ENCODE measurements at regions not wholly inside any gene's neighbourhood (a gene's known extent, or its start where the extent isn't known, plus 50 kb on each side); places are given as distances from the start of the nearest gene placed in this dataset.

- Mint-ChIP-seq H3K4me1 (no peaks in the 10 kb centered on the region), H3K9me3 (no peaks in the 10 kb centered on the region), H3K4me3 (no peak overlapping the region), H3K27ac (no peak overlapping the region), H3K36me3 (ENCODE audit: low read depth) (no peaks in the 10 kb centered on the region), H3K27me3 (peaks cover 4% of the 10 kb centered on the region)
- no peak for DNase-seq
- ChIA-PET POLR2A (no interaction called here), CTCF (no interaction called here)
- TF ChIP-seq CTCF (IDR thresholded peaks at IDR 0.05), result no peak
- no peak for ATAC-seq (ENCODE audit: low read depth)
- intact Hi-C loops (cut with micrococcal nuclease), result no loop called here
These were observed 106.7 kb downstream of the TM2D1 start for GRCh38 chr1:61618193-61618592.

- intact Hi-C loops (cut with micrococcal nuclease), result no loop called here
- Mint-ChIP-seq H3K4me3 (no peak overlapping the region), H3K36me3 (ENCODE audit: low read depth) (no peaks in the 10 kb centered on the region), H3K9me3 (no peaks in the 10 kb centered on the region), H3K4me1 (no peaks in the 10 kb centered on the region), H3K27me3 (peaks cover 4% of the 10 kb centered on the region), H3K27ac (no peak overlapping the region)
- no peak for TF ChIP-seq CTCF (IDR thresholded peaks at IDR 0.05)
- POLR2A ChIA-PET, result no interaction called here
- CTCF ChIA-PET, result no interaction called here
- ATAC-seq (ENCODE audit: low read depth), result no peak
- DNase-seq, result no peak
These were observed 108.1 kb downstream of the TM2D1 start for GRCh38 chr1:61616830-61617229.

GRCh38 chr1:61612602-61613001 is 112.3 kb downstream of the TM2D1 start:
- no peak for DNase-seq
- intact Hi-C loops (cut with micrococcal nuclease), result no loop called here
- TF ChIP-seq CTCF (IDR thresholded peaks at IDR 0.05), result no peak
- no peaks in the 10 kb centered on the region for H3K4me1 Mint-ChIP-seq
- POLR2A ChIA-PET, result no interaction called here
- H3K36me3 Mint-ChIP-seq (ENCODE audit: low read depth), result no peaks in the 10 kb centered on the region
- H3K27me3 Mint-ChIP-seq, result no peaks in the 10 kb centered on the region
- ATAC-seq (ENCODE audit: low read depth), result no peak
- CTCF ChIA-PET, result no interaction called here
- H3K27ac Mint-ChIP-seq, result no peak overlapping the region
- no peaks in the 10 kb centered on the region for H3K9me3 Mint-ChIP-seq
- no peak overlapping the region for H3K4me3 Mint-ChIP-seq

- DNase-seq (no peak), ATAC-seq (ENCODE audit: low read depth) (no peak)
- Mint-ChIP-seq H3K36me3 (ENCODE audit: low read depth) (no peaks in the 10 kb centered on the region), H3K9me3 (no peaks in the 10 kb centered on the region), H3K27me3 (no peaks in the 10 kb centered on the region), H3K27ac (no peak overlapping the region), H3K4me1 (no peaks in the 10 kb centered on the region), H3K4me3 (no peak overlapping the region)
- ChIA-PET CTCF (no interaction called here), POLR2A (no interaction called here)
- TF ChIP-seq CTCF (IDR thresholded peaks at IDR 0.05), result no peak
- intact Hi-C loops (cut with micrococcal nuclease), result no loop called here
These were observed 115.9 kb downstream of the TM2D1 start for GRCh38 chr1:61609040-61609439.

GRCh38 chr1:61607448-61607847 is 117.5 kb downstream of the TM2D1 start:
- Mint-ChIP-seq H3K9me3 (no peaks in the 10 kb centered on the region), H3K4me3 (no peak overlapping the region), H3K27me3 (no peaks in the 10 kb centered on the region), H3K4me1 (no peaks in the 10 kb centered on the region), H3K36me3 (ENCODE audit: low read depth) (no peaks in the 10 kb centered on the region), H3K27ac (no peak overlapping the region)
- POLR2A ChIA-PET, result no interaction called here
- CTCF ChIA-PET, result no interaction called here
- intact Hi-C loops (cut with micrococcal nuclease), result no loop called here
- ATAC-seq (ENCODE audit: low read depth) (no peak), DNase-seq (no peak)
- TF ChIP-seq CTCF (IDR thresholded peaks at IDR 0.05), result no peak

Data from activated B cell treated with CpG ODN at 0.5 μM for 24 hours (primary cell).